Keratinocyte (primary cell): ENCODE measurements at regions not wholly inside any gene's neighbourhood (a gene's known extent, or its start where the extent isn't known, plus 50 kb on each side); places are given as distances from the start of the nearest gene placed in this dataset.

Experiments
- DNase-seq: peaks from one replicate; pipeline ENCODE4 v3.0.0-alpha.2; 2011; ENCODE audit warnings: low read depth, missing footprints, low spot score
- FAIRE-seq: peaks from 2 replicates; lab custom pipeline; 2011; peaks lifted over from hg19 to GRCh38; lab: Jason Lieb, UNC
- H2AFZ ChIP-seq: 2 replicates; pipeline ENCODE4 v1.6.0; 2012; ENCODE audit warnings: low read length, control low read depth, inconsistent platforms; ENCODE audit not compliant: control insufficient read depth
- H3K27ac ChIP-seq: 2 replicates; pipeline ENCODE4 v1.5.1; 2011; ENCODE audit warnings: low read length; ENCODE audit not compliant: control insufficient read depth, insufficient read depth
- H3K27me3 ChIP-seq: 3 replicates; pipeline ENCODE4 v1.6.0; 2011; ENCODE audit warnings: low read length; ENCODE audit not compliant: control insufficient read depth, insufficient read depth; ENCODE audit errors: extremely low read depth
- H3K36me3 ChIP-seq, 2 experiments: 2 replicates in 1 of 2; 3 replicates in 1 of 2; pipeline ENCODE4 v1.5.1; 2011; ENCODE audit warnings: low read length in 2 of 2, mild to moderate bottlenecking in 1 of 2; ENCODE audit not compliant: control insufficient read depth in 2 of 2, insufficient read depth in 2 of 2; ENCODE audit errors: extremely low read depth in 1 of 2
- H3K4me1 ChIP-seq: 3 replicates; pipeline ENCODE4 v1.5.1; 2011; ENCODE audit warnings: low read length; ENCODE audit not compliant: control insufficient read depth, insufficient read depth; ENCODE audit errors: extremely low read depth
- H3K4me2 ChIP-seq: 3 replicates; pipeline ENCODE4 v1.6.0; 2011; ENCODE audit warnings: low read depth, low read length; ENCODE audit not compliant: control insufficient read depth, insufficient read depth; ENCODE audit errors: extremely low read depth
- H3K4me3 ChIP-seq, 3 experiments: fragments of 200-600 bp in 1 of 3; sonication (generic) in 1 of 3; 2 replicates in 2 of 3; 3 replicates in 1 of 3; pipeline ENCODE4 v1.5.1; 2011 to 2016; ENCODE audit warnings: low read length in 3 of 3, mild to moderate bottlenecking in 3 of 3, control low read depth in 2 of 3, inconsistent platforms in 1 of 3, low read depth in 1 of 3, mixed read lengths in 1 of 3, mixed run types in 1 of 3, moderate library complexity in 1 of 3; ENCODE audit not compliant: control insufficient read depth in 2 of 3, insufficient read depth in 2 of 3; ENCODE audit errors: extremely low read depth in 1 of 3
- H3K79me2 ChIP-seq: 2 replicates; pipeline ENCODE4 v1.6.0; 2012; ENCODE audit warnings: low read length; ENCODE audit not compliant: control insufficient read depth, insufficient read depth
- H3K9ac ChIP-seq: 3 replicates; pipeline ENCODE4 v1.6.0; 2011; ENCODE audit warnings: low read length; ENCODE audit not compliant: control insufficient read depth, insufficient read depth; ENCODE audit errors: extremely low read depth
- H3K9me1 ChIP-seq: 3 replicates; pipeline ENCODE4 v1.6.0; 2011; ENCODE audit warnings: low read length; ENCODE audit not compliant: control insufficient read depth, insufficient read depth; ENCODE audit errors: extremely low read depth
- H3K9me3 ChIP-seq: 2 replicates; pipeline ENCODE4 v1.5.1; 2012; ENCODE audit warnings: low read depth, low read length; ENCODE audit not compliant: control insufficient read depth
- H4K20me1 ChIP-seq: 3 replicates; pipeline ENCODE4 v1.6.0; 2011; ENCODE audit warnings: low read length; ENCODE audit not compliant: control insufficient read depth, insufficient read depth; ENCODE audit errors: extremely low read depth
- CTCF ChIP-seq, 3 experiments: IDR thresholded peaks in 1 of 3; conservative IDR thresholded peaks in 1 of 3; optimal IDR thresholded peaks in 1 of 3; 2 replicates in 2 of 3; 3 replicates in 1 of 3; pipeline versions ENCODE3 to v1.5.1; 2011; ENCODE audit warnings: low read length in 3 of 3, mild to moderate bottlenecking in 3 of 3, moderate library complexity in 2 of 3, control low read depth in 1 of 3, inconsistent platforms in 1 of 3; ENCODE audit not compliant: insufficient read depth in 2 of 3; ENCODE audit errors: extremely low read depth in 1 of 3
- EZH2 ChIP-seq: IDR thresholded peaks from one replicate; pipeline ENCODE4 v1.6.1; 2012; ENCODE audit warnings: inconsistent platforms, mild to moderate bottlenecking, low read length, moderate library complexity
- dilution Hi-C: fragments of 300-500 bp; cut with MboI; formaldehyde crosslinking; loops from one replicate; pipeline ENCODE4 v1.7.0; 2020; ENCODE audit warnings: low sequenced_read_pairs; ENCODE audit not compliant: extremely low pct_ligation_motif_present

- Histone ChIP-seq H2AFZ (no peak overlapping the region), H3K9ac (no peak overlapping the region), H4K20me1 (no peaks in the 10 kb centered on the region), H3K9me3 (no peaks in the 10 kb centered on the region), H3K27me3 (no peaks in the 10 kb centered on the region), H3K36me3 (no peaks in the 10 kb centered on the region), H3K4me3 (no peak overlapping the region), H3K4me1 (no peaks in the 10 kb centered on the region), H3K27ac (no peak overlapping the region), H3K4me2 (no peak overlapping the region), H3K9me1 (no peaks in the 10 kb centered on the region), H3K79me2 (no peaks in the 10 kb centered on the region)
- FAIRE-seq (no peak), DNase-seq (no peak)
- dilution Hi-C loops = no loop called here
- TF ChIP-seq EZH2 (no peak), CTCF (optimal IDR thresholded peaks at IDR 0.05 in 1 of 3, IDR thresholded peaks at IDR 0.05 in 1 of 3, conservative IDR thresholded peaks at IDR 0.05 in 1 of 3; ENCODE audit: extremely low read depth in 1 of 3, insufficient read depth in 2 of 3, low read length in 3 of 3) (no peak)
Observed at GRCh38 chr15:47493357-47494247, 223.7 kb upstream of the SEMA6D start.

- Histone ChIP-seq H3K9ac (no peak overlapping the region), H2AFZ (no peak overlapping the region), H3K4me2 (no peak overlapping the region), H3K9me3 (no peaks in the 10 kb centered on the region), H3K36me3 (no peaks in the 10 kb centered on the region), H3K27me3 (no peaks in the 10 kb centered on the region), H3K79me2 (no peaks in the 10 kb centered on the region), H3K9me1 (no peaks in the 10 kb centered on the region), H3K4me3 (no peak overlapping the region), H4K20me1 (no peaks in the 10 kb centered on the region), H3K4me1 (no peaks in the 10 kb centered on the region), H3K27ac (no peak overlapping the region)
- TF ChIP-seq CTCF (optimal IDR thresholded peaks at IDR 0.05 in 1 of 3, IDR thresholded peaks at IDR 0.05 in 1 of 3, conservative IDR thresholded peaks at IDR 0.05 in 1 of 3; ENCODE audit: extremely low read depth in 1 of 3, insufficient read depth in 2 of 3, low read length in 3 of 3) (peak in 2 of 3 experiments; percentile 27 to 31), EZH2 (no peak)
- no peak for FAIRE-seq
- dilution Hi-C loops = no loop called here
- no peak for DNase-seq
Observed at GRCh38 chr15:47496343-47497185, 220.7 kb upstream of the SEMA6D start.
